GM12873 (cell line): ENCODE measurements at regions not wholly inside any gene's neighbourhood (a gene's known extent, or its start where the extent isn't known, plus 50 kb on each side); places are given as distances from the start of the nearest gene placed in this dataset.

ENCODE experiments used
- CTCF ChIP-seq: IDR thresholded peaks from 2 replicates; pipeline ENCODE4 v1.5.1; 2012; ENCODE audit warnings: low read depth, mild to moderate bottlenecking, moderate library complexity, low read length, control low read depth; ENCODE audit not compliant: insufficient read depth; ENCODE audit errors: missing control alignments

GRCh38 chr13:88643233-88643632 is 972.1 kb downstream of the SLITRK5 start:
- no peak for TF ChIP-seq CTCF

DNA sequence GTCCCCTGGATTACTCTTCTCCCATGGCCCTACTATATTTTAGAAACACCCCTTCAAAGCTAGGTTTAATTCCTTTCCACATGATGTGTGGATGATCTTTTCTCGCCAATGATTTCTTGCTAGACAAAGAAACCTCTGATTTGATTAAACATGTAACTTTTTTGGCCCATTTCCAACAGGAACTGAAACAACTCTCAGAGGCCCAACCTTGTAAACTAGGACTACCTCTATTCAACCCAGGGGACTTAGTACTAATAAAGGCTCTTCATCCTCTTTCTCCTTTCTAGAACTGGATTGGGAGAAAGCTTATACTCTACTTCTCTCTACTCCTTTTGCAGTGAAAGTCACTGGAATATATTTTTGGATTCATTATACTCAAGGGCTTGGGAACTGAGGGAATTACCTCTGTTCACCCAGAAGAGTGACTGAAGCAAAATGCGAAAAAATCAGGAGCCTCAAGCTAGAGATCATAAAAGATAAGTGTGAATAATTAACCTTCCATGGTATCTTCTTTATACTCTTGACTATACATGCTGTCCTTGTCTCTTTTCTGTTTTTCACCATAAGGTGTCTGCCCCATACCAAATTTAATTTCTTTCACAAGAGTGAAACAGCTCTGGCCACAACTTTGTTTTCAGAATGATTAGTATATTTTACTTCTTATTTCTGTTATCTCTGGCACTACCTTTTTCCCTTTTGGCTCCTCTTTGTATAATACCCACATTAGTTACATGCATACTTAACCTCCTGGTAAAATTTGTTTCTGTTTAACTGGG is 977.6 kb downstream of the SLITRK5 start:
- TF ChIP-seq CTCF = no peak

- no peak for TF ChIP-seq CTCF
These were observed 978.7 kb downstream of the SLITRK5 start for GRCh38 chr13:88649855-88650254.

DNA sequence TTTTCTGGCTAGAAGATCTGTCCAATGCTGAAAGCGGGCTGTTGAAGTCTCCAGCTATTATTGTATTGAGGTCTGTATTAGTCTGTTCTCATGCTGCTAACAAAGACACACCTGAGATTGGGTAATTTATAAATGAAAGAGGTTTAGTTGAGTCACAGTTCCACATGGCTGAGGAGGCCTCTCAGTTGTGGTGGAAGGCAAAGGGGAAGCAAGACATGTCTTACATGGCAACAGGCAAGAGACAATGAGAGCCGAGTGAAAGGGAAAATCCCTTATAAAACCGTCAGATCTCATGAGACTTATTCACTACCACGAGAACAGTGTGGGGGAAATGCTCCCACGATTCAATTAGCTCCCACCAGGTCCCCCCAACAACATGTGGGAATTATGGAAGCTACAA is 980.4 kb downstream of the SLITRK5 start:
- TF ChIP-seq CTCF = no peak

DNA sequence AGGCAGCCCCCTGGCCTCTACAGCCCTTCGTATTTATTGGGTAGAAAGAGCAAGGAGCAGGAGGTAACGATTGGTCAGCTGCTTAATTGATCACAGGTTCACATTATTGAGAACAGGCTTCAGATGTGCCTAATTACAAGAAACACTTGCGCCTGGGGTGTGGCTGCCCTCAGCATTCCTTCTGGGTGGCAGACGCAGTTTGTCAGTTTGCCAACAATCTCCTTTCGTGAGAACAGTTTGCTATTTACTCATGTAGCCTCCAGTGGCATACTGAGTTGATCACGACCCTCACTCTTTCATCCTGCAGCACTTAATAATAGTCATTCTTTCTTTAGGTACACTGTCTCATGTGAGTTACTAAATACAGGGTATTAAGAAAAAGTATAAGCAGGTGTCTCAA is 985.6 kb downstream of the SLITRK5 start:
- TF ChIP-seq CTCF = no peak

DNA sequence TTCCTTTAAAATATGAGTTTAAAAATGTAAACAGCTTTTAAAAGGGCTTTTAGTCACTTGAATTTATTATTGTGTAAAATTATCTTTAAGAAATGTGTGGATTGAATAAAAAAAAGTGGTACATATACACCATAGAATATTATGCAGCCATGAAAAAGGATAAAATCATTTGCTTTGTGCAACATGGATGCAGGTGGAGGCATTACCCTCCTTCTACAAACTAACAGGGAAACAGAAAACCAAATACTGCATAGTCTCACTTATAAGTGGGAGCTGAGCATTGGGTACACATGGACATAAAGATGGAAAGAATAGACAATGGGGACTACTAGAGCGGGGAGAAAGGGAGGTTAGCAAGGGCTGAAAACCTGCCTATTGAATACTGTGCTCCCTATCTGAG is 999.3 kb downstream of the SLITRK5 start:
- TF ChIP-seq CTCF = no peak

DNA sequence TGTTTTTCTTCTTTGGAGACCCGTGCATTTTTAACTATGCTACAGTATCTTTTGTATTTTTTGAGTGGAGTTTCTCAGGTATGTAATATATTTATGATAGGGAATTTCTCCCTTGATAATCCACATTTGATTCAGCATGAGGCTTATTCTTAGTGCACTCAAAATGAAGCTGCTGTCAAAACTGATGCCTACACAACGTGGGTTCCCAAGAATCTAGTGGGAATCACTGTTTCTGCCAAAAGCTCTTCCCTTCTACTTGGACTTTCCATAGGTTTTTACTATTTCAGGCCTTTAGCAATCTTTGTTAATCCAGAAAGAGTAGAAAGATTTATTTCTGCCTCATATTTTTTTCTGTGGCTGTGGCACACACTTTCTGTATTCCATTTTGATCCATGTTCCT is 1003.7 kb downstream of the SLITRK5 start:
- no peak for TF ChIP-seq CTCF
